ENCODE measurements at regions not wholly inside any gene's neighbourhood (a gene's known extent, or its start where the extent isn't known, plus 50 kb on each side); places are given as distances from the start of the nearest gene placed in this dataset.

- DNase-seq (ENCODE audit: low read depth): no peak
- no peak for TF ChIP-seq CTCF (conservative IDR thresholded peaks at IDR 0.05; ENCODE audit: low read depth, low read length)
- H3K4me3 ChIP-seq (ENCODE audit: low read depth, low read length): no peak overlapping the region
Observed at GRCh38 chr1:244173240-244173639, 122.2 kb downstream of the ZBTB18 start.

- H3K4me3 ChIP-seq (ENCODE audit: low read depth, low read length): no peak overlapping the region
- DNase-seq (ENCODE audit: low read depth): no peak
- no peak for TF ChIP-seq CTCF (conservative IDR thresholded peaks at IDR 0.05; ENCODE audit: low read depth, low read length)
Observed at GRCh38 chr1:244173769-244174168, 122.7 kb downstream of the ZBTB18 start.

- DNase-seq (ENCODE audit: low read depth): no peak
- TF ChIP-seq CTCF (conservative IDR thresholded peaks at IDR 0.05; ENCODE audit: low read depth, low read length): no peak
- H3K4me3 ChIP-seq (ENCODE audit: low read depth, low read length): no peak overlapping the region
Observed at GRCh38 chr1:244174922-244175521, 123.9 kb downstream of the ZBTB18 start.

- H3K4me3 ChIP-seq (ENCODE audit: low read depth, low read length): no peak overlapping the region
- TF ChIP-seq CTCF (conservative IDR thresholded peaks at IDR 0.05; ENCODE audit: low read depth, low read length): no peak
- no peak for DNase-seq (ENCODE audit: low read depth)
Observed at GRCh38 chr1:244176201-244176600, 125.1 kb downstream of the ZBTB18 start.

GRCh38 chr1:244180256-244180655 is 129.2 kb downstream of the ZBTB18 start:
- no peak overlapping the region for H3K4me3 ChIP-seq (ENCODE audit: low read depth, low read length)
- no peak for TF ChIP-seq CTCF (conservative IDR thresholded peaks at IDR 0.05; ENCODE audit: low read depth, low read length)
- DNase-seq (ENCODE audit: low read depth): peak; percentile 3

- H3K4me3 ChIP-seq (ENCODE audit: low read depth, low read length): no peak overlapping the region
Observed at GRCh38 chr1:244181867-244182266, 130.8 kb downstream of the ZBTB18 start.

More at GRCh38 chr1:244181867-244182266, 130.8 kb downstream of the ZBTB18 start:
- TF ChIP-seq CTCF (conservative IDR thresholded peaks at IDR 0.05; ENCODE audit: low read depth, low read length): no peak
- DNase-seq (ENCODE audit: low read depth): no peak
